D721Med (cell line): ENCODE measurements at regions not wholly inside any gene's neighbourhood (a gene's known extent, or its start where the extent isn't known, plus 50 kb on each side); places are given as distances from the start of the nearest gene placed in this dataset.

ENCODE experiments used
- DNase-seq: peaks from one replicate; pipeline ENCODE4 v3.0.0; 2011; ENCODE audit warnings: low spot score; ENCODE audit not compliant: insufficient read length
- FAIRE-seq: peaks from 2 replicates; lab custom pipeline; 2011; peaks lifted over from hg19 to GRCh38; lab: Jason Lieb, UNC
- CTCF ChIP-seq: IDR thresholded peaks from 2 replicates; pipeline ENCODE4 v1.5.1; 2012; ENCODE audit warnings: mild to moderate bottlenecking, control low read depth; ENCODE audit not compliant: insufficient read depth; ENCODE audit errors: missing control alignments

GRCh38 chr6:90877616-90878015 lies 290.7 kb upstream of the MAP3K7 start:
- no peak for TF ChIP-seq CTCF
- FAIRE-seq (no peak), DNase-seq (no peak)

GRCh38 chr6:90874931-90875330 lies 288.1 kb upstream of the MAP3K7 start:
- DNase-seq, result no peak
- no peak for FAIRE-seq
- TF ChIP-seq CTCF, result no peak

- FAIRE-seq, result no peak
- TF ChIP-seq CTCF, result no peak
- no peak for DNase-seq
Observed at GRCh38 chr6:90872981-90873380, 286.1 kb upstream of the MAP3K7 start.

- no peak for DNase-seq
- no peak for FAIRE-seq
- no peak for TF ChIP-seq CTCF
Observed at GRCh38 chr6:90870561-90870960, 283.7 kb upstream of the MAP3K7 start.

GRCh38 chr6:90868656-90869055 lies 281.8 kb upstream of the MAP3K7 start:
- TF ChIP-seq CTCF, result no peak
- DNase-seq, result no peak
- no peak for FAIRE-seq

GRCh38 chr6:90868256-90868655 lies 281.4 kb upstream of the MAP3K7 start:
- DNase-seq (no peak), FAIRE-seq (no peak)
- TF ChIP-seq CTCF, result no peak

- TF ChIP-seq CTCF, result no peak
- no peak for FAIRE-seq
- DNase-seq, result no peak
Observed at GRCh38 chr6:90865513-90865912, 278.6 kb upstream of the MAP3K7 start.
